ENCODE measurements at regions not wholly inside any gene's neighbourhood (a gene's known extent, or its start where the extent isn't known, plus 50 kb on each side); places are given as distances from the start of the nearest gene placed in this dataset.

DNA sequence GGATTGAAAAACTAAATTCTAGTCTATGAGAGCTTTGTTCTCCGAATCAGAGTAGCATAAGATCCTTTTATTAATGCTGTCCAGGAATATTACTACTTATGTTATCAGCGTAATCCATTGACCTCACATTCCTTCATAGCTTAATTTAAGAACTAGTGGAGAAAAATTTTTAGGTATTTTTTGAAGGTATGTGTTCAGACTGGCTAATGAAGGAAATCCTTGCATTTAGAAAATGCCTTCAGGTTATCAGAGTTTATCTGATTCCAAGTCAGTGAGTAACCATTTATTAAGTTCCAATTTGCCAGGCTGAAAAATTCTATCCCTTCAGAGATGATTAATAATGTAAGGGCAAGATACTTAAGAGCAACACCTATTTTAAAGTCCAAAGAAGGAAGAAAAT lies 338.2 kb upstream of the B3GALT2 start:
- peak; percentile 63 for FAIRE-seq
- ChIA-PET POLR2A (no interaction called here), CTCF (no interaction called here)
- DNase-seq (ENCODE audit: low read depth in 1 of 2, low spot score in 1 of 2), result no peak
- 76% methylated on average over 2 of the region's 2 CpGs for WGBS (ENCODE audit: missing lambda C conversion rate)
- Histone ChIP-seq H3K4me1 (no peaks in the 10 kb centered on the region), H3K9me3 (no peaks in the 10 kb centered on the region), H3K27ac (no peak overlapping the region), H3K4me3 (no peak overlapping the region), H3K4me2 (no peak overlapping the region)
- TF ChIP-seq JUNB (IDR thresholded peaks at IDR 0.05), result no peak
- ATAC-seq, result no peak

- POLR2A ChIA-PET, result no interaction called here
- H3K4me1 ChIP-seq, result no peaks in the 10 kb centered on the region
- H3K4me2 ChIP-seq, result no peak overlapping the region
- TF ChIP-seq JUNB (IDR thresholded peaks at IDR 0.05) (no peak), HEYL (CRISPR knock-in tag; IDR thresholded peaks at IDR 0.05) (no peak)
- FAIRE-seq, result no peak
- H3K9me3 ChIP-seq, result no peaks in the 10 kb centered on the region
- WGBS (ENCODE audit: missing lambda C conversion rate), result 62% methylated on average over 2 of the region's 2 CpGs
- DNase-seq (ENCODE audit: low read depth in 1 of 2, low spot score in 1 of 2), result no peak
- CTCF ChIA-PET, result no interaction called here
- ATAC-seq, result no peak
- H3K27ac ChIP-seq, result no peak overlapping the region
- no peak overlapping the region for H3K4me3 ChIP-seq
Observed at GRCh38 chr1:193524021-193524420, 337.6 kb upstream of the B3GALT2 start.

- CTCF ChIA-PET, result no interaction called here
- DNase-seq (ENCODE audit: low read depth in 1 of 2, low spot score in 1 of 2), result no peak
Observed at GRCh38 chr1:193520472-193520871, 334.1 kb upstream of the B3GALT2 start.

GRCh38 chr1:193519922-193520321 lies 333.5 kb upstream of the B3GALT2 start:
- WGBS (ENCODE audit: missing lambda C conversion rate), result 87% methylated on average over 5 of the region's 5 CpGs
- Histone ChIP-seq H3K9me3 (no peaks in the 10 kb centered on the region), H3K27ac (no peak overlapping the region), H3K4me3 (no peak overlapping the region), H3K4me1 (no peaks in the 10 kb centered on the region), H3K4me2 (no peak overlapping the region)
- ChIA-PET CTCF (no interaction called here), POLR2A (no interaction called here)
- FAIRE-seq (no peak), ATAC-seq (no peak), DNase-seq (ENCODE audit: low read depth in 1 of 2, low spot score in 1 of 2) (no peak)
- TF ChIP-seq HOXB5 (CRISPR knock-in tag; IDR thresholded peaks at IDR 0.05) (no peak), EP300 (IDR thresholded peaks at IDR 0.05) (no peak), FOXS1 (CRISPR knock-in tag; IDR thresholded peaks at IDR 0.05) (no peak), HEYL (CRISPR knock-in tag; IDR thresholded peaks at IDR 0.05) (no peak), E2F6 (IDR thresholded peaks at IDR 0.05; ENCODE audit: borderline replicate concordance, low read depth) (no peak), POLR2AphosphoS2 (conservative IDR thresholded peaks at IDR 0.05; ENCODE audit: low read length) (no peak), MAZ (IDR thresholded peaks at IDR 0.05; ENCODE audit: borderline replicate concordance, low read depth, low read length) (no peak), HOXB13 (CRISPR knock-in tag; IDR thresholded peaks at IDR 0.05; ENCODE audit: low read depth) (no peak), ZC3H11A (IDR thresholded peaks at IDR 0.05) (no peak), TFCP2L1 (CRISPR knock-in tag; IDR thresholded peaks at IDR 0.05) (no peak)
- TF ChIP-seq, protein P1, sequence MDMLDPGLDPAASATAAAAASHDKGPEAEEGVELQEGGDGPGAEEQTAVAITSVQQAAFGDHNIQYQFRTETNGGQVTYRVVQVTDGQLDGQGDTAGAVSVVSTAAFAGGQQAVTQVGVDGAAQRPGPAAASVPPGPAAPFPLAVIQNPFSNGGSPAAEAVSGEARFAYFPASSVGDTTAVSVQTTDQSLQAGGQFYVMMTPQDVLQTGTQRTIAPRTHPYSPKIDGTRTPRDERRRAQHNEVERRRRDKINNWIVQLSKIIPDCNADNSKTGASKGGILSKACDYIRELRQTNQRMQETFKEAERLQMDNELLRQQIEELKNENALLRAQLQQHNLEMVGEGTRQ (IDR thresholded peaks at IDR 0.05), result no peak

More at GRCh38 chr1:193520472-193520871, 334.1 kb upstream of the B3GALT2 start:
- Histone ChIP-seq H3K9me3 (no peaks in the 10 kb centered on the region), H3K4me3 (no peak overlapping the region), H3K4me2 (no peak overlapping the region), H3K27ac (no peak overlapping the region), H3K4me1 (no peaks in the 10 kb centered on the region)
- POLR2A ChIA-PET, result no interaction called here
- 66% methylated on average over 3 of the region's 3 CpGs for WGBS (ENCODE audit: missing lambda C conversion rate)
- ATAC-seq (no peak), FAIRE-seq (no peak)
- TF ChIP-seq POLR2A (IDR thresholded peaks at IDR 0.05; ENCODE audit: low read length) (no peak), POLR2AphosphoS2 (conservative IDR thresholded peaks at IDR 0.05; ENCODE audit: low read length) (no peak), JUNB (IDR thresholded peaks at IDR 0.05) (no peak), ELK1 (IDR thresholded peaks at IDR 0.05; ENCODE audit: low read depth, low read length) (no peak), NFE2L2 (conservative IDR thresholded peaks at IDR 0.05; ENCODE audit: low read length) (no peak), MYC (IDR thresholded peaks at IDR 0.05; ENCODE audit: borderline replicate concordance, low read length) (no peak), HEYL (CRISPR knock-in tag; IDR thresholded peaks at IDR 0.05) (no peak), HMGXB4 (CRISPR knock-in tag; IDR thresholded peaks at IDR 0.05; ENCODE audit: borderline replicate concordance) (no peak), FOXS1 (CRISPR knock-in tag; IDR thresholded peaks at IDR 0.05) (no peak), TFCP2L1 (CRISPR knock-in tag; IDR thresholded peaks at IDR 0.05) (no peak), CBX2 (IDR thresholded peaks at IDR 0.05; ENCODE audit: borderline replicate concordance, low read depth) (no peak)
- TF ChIP-seq, protein P2, sequence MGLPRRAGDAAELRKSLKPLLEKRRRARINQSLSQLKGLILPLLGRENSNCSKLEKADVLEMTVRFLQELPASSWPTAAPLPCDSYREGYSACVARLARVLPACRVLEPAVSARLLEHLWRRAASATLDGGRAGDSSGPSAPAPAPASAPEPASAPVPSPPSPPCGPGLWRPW (IDR thresholded peaks at IDR 0.05), result no peak
- TF ChIP-seq, protein P1 (IDR thresholded peaks at IDR 0.05), result no peak
- TF ChIP-seq, protein P3, sequence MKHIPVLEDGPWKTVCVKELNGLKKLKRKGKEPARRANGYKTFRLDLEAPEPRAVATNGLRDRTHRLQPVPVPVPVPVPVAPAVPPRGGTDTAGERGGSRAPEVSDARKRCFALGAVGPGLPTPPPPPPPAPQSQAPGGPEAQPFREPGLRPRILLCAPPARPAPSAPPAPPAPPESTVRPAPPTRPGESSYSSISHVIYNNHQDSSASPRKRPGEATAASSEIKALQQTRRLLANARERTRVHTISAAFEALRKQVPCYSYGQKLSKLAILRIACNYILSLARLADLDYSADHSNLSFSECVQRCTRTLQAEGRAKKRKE (CRISPR knock-in tag; IDR thresholded peaks at IDR 0.05; ENCODE audit: low read depth), result no peak

Data from A549 (cell line).